ENCODE measurements at regions not wholly inside any gene's neighbourhood (a gene's known extent, or its start where the extent isn't known, plus 50 kb on each side); places are given as distances from the start of the nearest gene placed in this dataset.

GRCh38 chr7:69105092-69105491 is 493.2 kb upstream of the AUTS2 start:
- TF ChIP-seq CTCF (IDR thresholded peaks at IDR 0.05) (no peak), POLR2AphosphoS5 (IDR thresholded peaks at IDR 0.05) (no peak)
